CD14-positive monocyte (primary cell): ENCODE measurements at regions not wholly inside any gene's neighbourhood (a gene's known extent, or its start where the extent isn't known, plus 50 kb on each side); places are given as distances from the start of the nearest gene placed in this dataset.

Experiments
- DNase-seq, 3 donors: peaks; one replicate each; pipeline ENCODE4 v3.0.0-alpha.2; 2011 to 2022
- H2AFZ ChIP-seq: 2 replicates; pipeline ENCODE4 v1.6.0; 2012; ENCODE audit warnings: mild to moderate bottlenecking, low read depth, low read length, inconsistent platforms; ENCODE audit not compliant: insufficient read depth, poor library complexity, severe bottlenecking
- H3K27ac ChIP-seq, 2 donors: 1 replicate in 1 of 2; 2 replicates in 1 of 2; pipeline ENCODE4 v1.5.1; 2012 to 2013; ENCODE audit warnings: low read length in 2 of 2, control low read depth in 1 of 2, inconsistent platforms in 1 of 2, low read depth in 1 of 2, mild to moderate bottlenecking in 1 of 2
- H3K27me3 ChIP-seq, 2 donors: one replicate each; pipeline versions ENCODE4 v1.6.0 to v1.6.1; 2011 to 2013; ENCODE audit warnings: low read length in 2 of 2; ENCODE audit not compliant: control insufficient read depth in 2 of 2, insufficient read depth in 2 of 2
- H3K36me3 ChIP-seq, 2 donors: replicated peaks in 1 of 2; 1 replicate in 1 of 2; 2 replicates in 1 of 2; pipeline versions ENCODE4 v1.5.1 to v1.6.1; 2012 to 2013; ENCODE audit warnings: low read length in 2 of 2, control low read depth in 1 of 2, inconsistent platforms in 1 of 2, mild to moderate bottlenecking in 1 of 2; ENCODE audit not compliant: insufficient read depth in 2 of 2, control insufficient read depth in 1 of 2
- H3K4me1 ChIP-seq, 2 donors: 1 replicate in 1 of 2; 2 replicates in 1 of 2; pipeline versions ENCODE4 v1.5.1 to v1.6.1; 2012 to 2013; ENCODE audit warnings: low read length in 2 of 2, control low read depth in 1 of 2, inconsistent platforms in 1 of 2, mild to moderate bottlenecking in 1 of 2, moderate library complexity in 1 of 2; ENCODE audit not compliant: insufficient read depth in 2 of 2, control insufficient read depth in 1 of 2
- H3K4me2 ChIP-seq: replicated peaks from 2 replicates; pipeline ENCODE3; 2012; ENCODE audit warnings: low read length, moderate library complexity, mild to moderate bottlenecking; ENCODE audit not compliant: poor library complexity, severe bottlenecking; ENCODE audit errors: extremely low read depth
- H3K4me3 ChIP-seq, 3 experiments: fragments of 200-600 bp in 1 of 3; sonication (generic) in 1 of 3; replicated peaks in 1 of 3; 1 replicate in 2 of 3; 2 replicates in 1 of 3; pipeline ENCODE4 v1.5.1; 2011 to 2013; ENCODE audit warnings: low read length in 3 of 3, mild to moderate bottlenecking in 3 of 3, control low read depth in 2 of 3, low read depth in 2 of 3, inconsistent platforms in 1 of 3, moderate library complexity in 1 of 3
- H3K79me2 ChIP-seq: 2 replicates; pipeline ENCODE4 v1.6.0; 2012; ENCODE audit warnings: mild to moderate bottlenecking, control low read depth, inconsistent platforms, low read length, moderate library complexity; ENCODE audit not compliant: insufficient read depth
- H3K9ac ChIP-seq: 2 replicates; pipeline ENCODE4 v1.6.0; 2017; ENCODE audit warnings: low read length, mild to moderate bottlenecking; ENCODE audit not compliant: insufficient read depth, poor library complexity, severe bottlenecking
- H3K9me3 ChIP-seq, 2 donors: replicated peaks in 1 of 2; 1 replicate in 1 of 2; 2 replicates in 1 of 2; pipeline versions ENCODE4 v1.5.1 to v1.6.1; 2012 to 2013; ENCODE audit warnings: low read length in 2 of 2, control low read depth in 1 of 2; ENCODE audit not compliant: control insufficient read depth in 1 of 2, insufficient read depth in 1 of 2
- H4K20me1 ChIP-seq: 2 replicates; pipeline ENCODE4 v1.6.0; 2012; ENCODE audit warnings: mild to moderate bottlenecking, low read length, control low read depth, moderate library complexity; ENCODE audit not compliant: insufficient read depth
- H3K27ac Mint-ChIP-seq, 7 donors: one replicate each; pipeline ENCODE4 v1.8.0; 2020; ENCODE audit warnings: mild to moderate bottlenecking in 7 of 7, mixed read lengths in 7 of 7, moderate library complexity in 6 of 7, inconsistent platforms in 2 of 7
- H3K27me3 Mint-ChIP-seq, 3 donors: one replicate each; pipeline ENCODE4 v1.8.0; 2021 to 2022; ENCODE audit warnings: low read depth in 3 of 3, mild to moderate bottlenecking in 3 of 3, mixed read lengths in 3 of 3, moderate library complexity in 3 of 3, inconsistent platforms in 1 of 3
- H3K36me3 Mint-ChIP-seq, 2 donors: one replicate each; pipeline ENCODE4 v1.8.0; 2020; ENCODE audit warnings: mixed read lengths in 2 of 2, inconsistent platforms in 1 of 2, mild to moderate bottlenecking in 1 of 2
- H3K4me1 Mint-ChIP-seq: one replicate; pipeline ENCODE4 v1.8.0; 2020; ENCODE audit warnings: mild to moderate bottlenecking, mixed read lengths
- H3K4me3 Mint-ChIP-seq, 2 donors: one replicate each; pipeline ENCODE4 v1.8.0; 2020; ENCODE audit warnings: mild to moderate bottlenecking in 2 of 2, mixed read lengths in 2 of 2, moderate library complexity in 1 of 2
- H3K9me3 Mint-ChIP-seq, 7 donors: one replicate each; pipeline ENCODE4 v1.8.0; 2020 to 2022; ENCODE audit warnings: mixed read lengths in 7 of 7, mild to moderate bottlenecking in 6 of 7, moderate library complexity in 6 of 7, inconsistent platforms in 2 of 7
- WGBS: methylation state at CpG from one replicate; pipeline ENCODE4 v1.1.5; 2013; ENCODE audit warnings: missing lambda C conversion rate; ENCODE audit not compliant: insufficient coverage; 5-methylcytosine and 5-hydroxymethylcytosine counted together
- intact Hi-C, 2 donors: fragments of 100-400 bp; cut with micrococcal nuclease; formaldehyde crosslinking; loops; one replicate each; pipeline versions ENCODE4 v1.15.0 to v1.15.1; 2023
- TF ChIP-seq, protein P1 (sequence below): fragments of 200-600 bp; IDR thresholded peaks from one replicate; pipeline ENCODE4 v1.8.0; 2022; ENCODE audit warnings: antibody characterized with exemption, mild to moderate bottlenecking

GRCh38 chr20:50431066-50431450, 79.1 kb upstream of the PTPN1 start:
- Histone ChIP-seq H3K36me3 (no peaks in the 10 kb centered on the region), H3K9me3 (no peaks in the 10 kb centered on the region), H2AFZ (no peak overlapping the region), H3K9ac (no peak overlapping the region), H3K79me2 (no peaks in the 10 kb centered on the region), H3K27ac (no peak overlapping the region), H3K4me2 (no peak overlapping the region), H3K4me1 (peaks cover 24 to 36% of the 10 kb centered on the region in 2 donors), H3K4me3 (no peak overlapping the region), H3K27me3 (no peaks in the 10 kb centered on the region), H4K20me1 (no peaks in the 10 kb centered on the region)
- Mint-ChIP-seq H3K4me3 (no peak overlapping the region), H3K36me3 (no peaks in the 10 kb centered on the region), H3K9me3 (no peaks in the 10 kb centered on the region), H3K27me3 (peaks cover 0 to 4% (median 2%) of the 10 kb centered on the region in 3 donors), H3K4me1 (peaks cover 34% of the 10 kb centered on the region), H3K27ac (no peak overlapping the region)
- TF ChIP-seq, protein P1, sequence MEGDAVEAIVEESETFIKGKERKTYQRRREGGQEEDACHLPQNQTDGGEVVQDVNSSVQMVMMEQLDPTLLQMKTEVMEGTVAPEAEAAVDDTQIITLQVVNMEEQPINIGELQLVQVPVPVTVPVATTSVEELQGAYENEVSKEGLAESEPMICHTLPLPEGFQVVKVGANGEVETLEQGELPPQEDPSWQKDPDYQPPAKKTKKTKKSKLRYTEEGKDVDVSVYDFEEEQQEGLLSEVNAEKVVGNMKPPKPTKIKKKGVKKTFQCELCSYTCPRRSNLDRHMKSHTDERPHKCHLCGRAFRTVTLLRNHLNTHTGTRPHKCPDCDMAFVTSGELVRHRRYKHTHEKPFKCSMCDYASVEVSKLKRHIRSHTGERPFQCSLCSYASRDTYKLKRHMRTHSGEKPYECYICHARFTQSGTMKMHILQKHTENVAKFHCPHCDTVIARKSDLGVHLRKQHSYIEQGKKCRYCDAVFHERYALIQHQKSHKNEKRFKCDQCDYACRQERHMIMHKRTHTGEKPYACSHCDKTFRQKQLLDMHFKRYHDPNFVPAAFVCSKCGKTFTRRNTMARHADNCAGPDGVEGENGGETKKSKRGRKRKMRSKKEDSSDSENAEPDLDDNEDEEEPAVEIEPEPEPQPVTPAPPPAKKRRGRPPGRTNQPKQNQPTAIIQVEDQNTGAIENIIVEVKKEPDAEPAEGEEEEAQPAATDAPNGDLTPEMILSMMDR: no peak
- DNase-seq: no peak
- intact Hi-C loops: no loop called here
- WGBS: 96% methylated on average over 5 of the region's 9 CpGs

DNA sequence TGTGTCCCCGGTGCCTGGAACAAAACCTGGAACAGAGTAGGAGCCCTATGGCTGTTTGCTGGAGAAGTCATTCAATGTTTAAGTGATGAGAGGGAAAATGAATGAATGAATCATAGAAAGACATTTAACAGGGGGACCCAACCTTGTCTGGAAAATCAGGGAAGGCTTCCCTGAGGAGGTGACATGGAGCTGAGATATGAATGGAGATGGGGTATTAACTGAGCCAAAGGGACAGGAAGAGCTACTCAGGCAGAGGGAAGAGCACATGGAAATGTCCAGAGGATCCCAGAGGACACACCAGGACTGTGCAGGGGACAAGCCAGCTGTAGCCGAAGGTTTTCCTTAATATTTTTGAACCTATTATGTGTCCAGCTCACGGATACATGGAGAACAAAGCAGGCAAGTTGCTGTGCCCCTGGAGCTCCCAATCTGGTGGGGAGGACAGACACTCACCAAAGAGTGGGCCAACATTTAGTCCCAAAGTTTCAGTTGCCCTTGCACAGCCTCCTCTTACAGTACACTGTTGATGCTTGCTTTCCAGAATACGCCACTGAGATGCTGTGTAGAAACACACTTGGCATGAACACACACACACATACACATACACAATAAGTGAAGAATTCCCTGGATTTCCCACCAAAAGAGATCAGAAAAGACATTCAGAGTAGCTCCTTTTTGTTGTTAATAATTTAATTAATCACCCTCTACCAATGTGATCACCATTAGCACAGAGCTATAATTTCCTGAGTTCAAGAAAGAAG, 77.0 kb upstream of the PTPN1 start:
- Histone ChIP-seq H3K4me2 (no peak overlapping the region), H4K20me1 (no peaks in the 10 kb centered on the region), H3K4me3 (no peak overlapping the region), H3K4me1 (peaks cover 17 to 24% of the 10 kb centered on the region in 2 donors), H3K9me3 (no peaks in the 10 kb centered on the region), H3K27me3 (no peaks in the 10 kb centered on the region), H3K79me2 (no peaks in the 10 kb centered on the region), H3K27ac (no peak overlapping the region), H3K36me3 (no peaks in the 10 kb centered on the region), H3K9ac (no peak overlapping the region), H2AFZ (no peak overlapping the region)
- TF ChIP-seq, protein P1: no peak
- intact Hi-C loops: no loop called here
- no peak overlapping the region for H3K4me3 Mint-ChIP-seq
- no peak for DNase-seq
- H3K27me3 Mint-ChIP-seq: peaks cover 0 to 2% (median 2%) of the 10 kb centered on the region in 3 donors
- no peak overlapping the region for H3K27ac Mint-ChIP-seq
- H3K9me3 Mint-ChIP-seq: peaks cover 0 to 2% (median 0%) of the 10 kb centered on the region in 7 donors
- H3K4me1 Mint-ChIP-seq: peaks cover 19% of the 10 kb centered on the region
- H3K36me3 Mint-ChIP-seq: no peaks in the 10 kb centered on the region
- WGBS: 97% methylated on average over 3 of the region's 4 CpGs
